ENCODE measurements at regions not wholly inside any gene's neighbourhood (a gene's known extent, or its start where the extent isn't known, plus 50 kb on each side); places are given as distances from the start of the nearest gene placed in this dataset.

GRCh38 chrX:102832661-102833060 is 104.4 kb upstream of the RAB40AL start:
- Histone ChIP-seq H4K20me1 (ENCODE audit: control insufficient read depth, insufficient read depth, low read depth, low read length) (no peaks in the 10 kb centered on the region), H3K4me1 (ENCODE audit: control insufficient read depth, low read length) (no peaks in the 10 kb centered on the region), H3K9me2 (replicated peaks; ENCODE audit: control insufficient read depth, low read length) (no peaks in the 10 kb centered on the region), H3K4me3 (ENCODE audit: low read length) (no peak overlapping the region), H3K4me2 (ENCODE audit: low read length) (no peak overlapping the region), H3K27ac (ENCODE audit: low read depth, low read length) (no peak overlapping the region), H3K79me2 (ENCODE audit: control insufficient read depth, low read length) (no peaks in the 10 kb centered on the region), H3K9me3 (ENCODE audit: control insufficient read depth, insufficient read depth, low read length) (no peaks in the 10 kb centered on the region), H3K36me3 (ENCODE audit: control insufficient read depth, low read length) (no peaks in the 10 kb centered on the region), H3F3A (ENCODE audit: control insufficient read depth, insufficient read depth) (no peaks in the 10 kb centered on the region), H3K27me3 (ENCODE audit: control insufficient read depth, low read length) (no peaks in the 10 kb centered on the region)
- TF ChIP-seq CTCF (IDR thresholded peaks at IDR 0.05; ENCODE audit: low read depth, low read length, poor library complexity, severe bottlenecking) (no peak), EZH2phosphoT487 (IDR thresholded peaks at IDR 0.05; ENCODE audit: borderline replicate concordance, low read length) (no peak)

- no peaks in the 10 kb centered on the region for H3K4me1 ChIP-seq (ENCODE audit: control insufficient read depth, low read length)
- H3K4me2 ChIP-seq (ENCODE audit: low read length): no peak overlapping the region
- H3K27me3 ChIP-seq (ENCODE audit: control insufficient read depth, low read length): no peaks in the 10 kb centered on the region
- no peaks in the 10 kb centered on the region for H3K9me3 ChIP-seq (ENCODE audit: control insufficient read depth, insufficient read depth, low read length)
- H3K79me2 ChIP-seq (ENCODE audit: control insufficient read depth, low read length): no peaks in the 10 kb centered on the region
- no peaks in the 10 kb centered on the region for H3F3A ChIP-seq (ENCODE audit: control insufficient read depth, insufficient read depth)
- no peak for TF ChIP-seq CTCF (IDR thresholded peaks at IDR 0.05; ENCODE audit: low read depth, low read length, poor library complexity, severe bottlenecking)
- TF ChIP-seq EZH2phosphoT487 (IDR thresholded peaks at IDR 0.05; ENCODE audit: borderline replicate concordance, low read length): no peak
- no peaks in the 10 kb centered on the region for H4K20me1 ChIP-seq (ENCODE audit: control insufficient read depth, insufficient read depth, low read depth, low read length)
- no peaks in the 10 kb centered on the region for H3K36me3 ChIP-seq (ENCODE audit: control insufficient read depth, low read length)
- no peak overlapping the region for H3K27ac ChIP-seq (ENCODE audit: low read depth, low read length)
- no peak overlapping the region for H3K4me3 ChIP-seq (ENCODE audit: low read length)
- H3K9me2 ChIP-seq (replicated peaks; ENCODE audit: control insufficient read depth, low read length): no peaks in the 10 kb centered on the region
These were observed 103.9 kb upstream of the RAB40AL start for GRCh38 chrX:102833136-102833535.

GRCh38 chrX:102835504-102836146 is 101.4 kb upstream of the RAB40AL start:
- no peak overlapping the region for H3K4me2 ChIP-seq (ENCODE audit: low read length)
- no peaks in the 10 kb centered on the region for H4K20me1 ChIP-seq (ENCODE audit: control insufficient read depth, insufficient read depth, low read depth, low read length)
- no peaks in the 10 kb centered on the region for H3F3A ChIP-seq (ENCODE audit: control insufficient read depth, insufficient read depth)
- no peaks in the 10 kb centered on the region for H3K27me3 ChIP-seq (ENCODE audit: control insufficient read depth, low read length)
- no peak overlapping the region for H3K4me3 ChIP-seq (ENCODE audit: low read length)
- no peaks in the 10 kb centered on the region for H3K4me1 ChIP-seq (ENCODE audit: control insufficient read depth, low read length)
- no peaks in the 10 kb centered on the region for H3K79me2 ChIP-seq (ENCODE audit: control insufficient read depth, low read length)
- no peaks in the 10 kb centered on the region for H3K36me3 ChIP-seq (ENCODE audit: control insufficient read depth, low read length)
- TF ChIP-seq CTCF (IDR thresholded peaks at IDR 0.05; ENCODE audit: low read depth, low read length, poor library complexity, severe bottlenecking): peak; percentile 47
- no peak for TF ChIP-seq EZH2phosphoT487 (IDR thresholded peaks at IDR 0.05; ENCODE audit: borderline replicate concordance, low read length)
- H3K9me3 ChIP-seq (ENCODE audit: control insufficient read depth, insufficient read depth, low read length): no peaks in the 10 kb centered on the region
- H3K9me2 ChIP-seq (replicated peaks; ENCODE audit: control insufficient read depth, low read length): no peaks in the 10 kb centered on the region
- H3K27ac ChIP-seq (ENCODE audit: low read depth, low read length): no peak overlapping the region
